ENCODE measurements at regions not wholly inside any gene's neighbourhood (a gene's known extent, or its start where the extent isn't known, plus 50 kb on each side); places are given as distances from the start of the nearest gene placed in this dataset.

GRCh38 chr13:84951128-84951527, 848.1 kb downstream of the SLITRK6 start:
- BruUV-seq (replicated peaks), result no TSS peak
- ChIA-PET CTCF (no interaction called here), RAD21 (ENCODE audit: unreplicated experiment) (no interaction called here), SMC1A (ENCODE audit: uncharacterized antibody, unreplicated experiment) (no interaction called here), POLR2A (no interaction called here)
- in situ Hi-C loops (cut with MboI), result no loop called here
- H3K4me2 ChIP-seq (ENCODE audit: control insufficient read depth, insufficient read depth), result no peak overlapping the region
- DNase-seq (ENCODE audit: low read depth, low spot score), result no peak
- WGBS (ENCODE audit: insufficient coverage, insufficient replicate concordance, low lambda C conversion rate, missing lambda C conversion rate), result 4% methylated on average over 1 of the region's 1 CpG
- no peaks in the 10 kb centered on the region for H3K9me3 ChIP-seq (replicated peaks; ENCODE audit: control insufficient read depth, insufficient read depth, low read length)
- H3K79me2 ChIP-seq (ENCODE audit: control insufficient read depth, insufficient read depth, low read length), result no peaks in the 10 kb centered on the region
- no peak overlapping the region for H3K9ac ChIP-seq (ENCODE audit: control insufficient read depth, insufficient read depth, low read length)
- no peak overlapping the region for H2AFZ ChIP-seq (ENCODE audit: control insufficient read depth, low read depth, low read length)
- H3K27ac ChIP-seq (ENCODE audit: control insufficient read depth, insufficient read depth), result no peak overlapping the region
- no peaks in the 10 kb centered on the region for H3K4me1 ChIP-seq (ENCODE audit: control insufficient read depth, insufficient read depth, low read length)
- TF ChIP-seq RCOR1 (conservative IDR thresholded peaks at IDR 0.05; ENCODE audit: low read depth, low read length), result no peak
- no peak for TF ChIP-seq TARDBP (IDR thresholded peaks at IDR 0.05; ENCODE audit: borderline replicate concordance)
- TF ChIP-seq NBN (IDR thresholded peaks at IDR 0.05), result no peak
- TF ChIP-seq POLR2AphosphoS5 (IDR thresholded peaks at IDR 0.05; ENCODE audit: low read length), result no peak
- no peak for TF ChIP-seq NRF1 (conservative IDR thresholded peaks at IDR 0.05; ENCODE audit: low read depth, low read length)
- TF ChIP-seq E2F8 (IDR thresholded peaks at IDR 0.05; ENCODE audit: low read depth, partially characterized antibody), result no peak
- TF ChIP-seq EGR1 (IDR thresholded peaks at IDR 0.05; ENCODE audit: borderline replicate concordance in 1 of 2, low read depth in 2 of 2, low read length in 2 of 2), result no peak
- TF ChIP-seq STAT3 (IDR thresholded peaks at IDR 0.05; ENCODE audit: low read depth, low read length), result no peak
- no peak for TF ChIP-seq LARP7 (IDR thresholded peaks at IDR 0.05)
- no peak for TF ChIP-seq SMARCA5 (IDR thresholded peaks at IDR 0.05)
- no peak for TF ChIP-seq ETV6 (conservative IDR thresholded peaks at IDR 0.05 in 1 of 2, IDR thresholded peaks at IDR 0.05 in 1 of 2; ENCODE audit: borderline replicate concordance in 1 of 2, low read depth in 1 of 2)
- H3K27me3 ChIP-seq (replicated peaks in 1 of 2; ENCODE audit: control insufficient read depth in 2 of 2, insufficient read depth in 2 of 2, low read length in 1 of 2), result no peaks in the 10 kb centered on the region
- intact Hi-C loops (cut with micrococcal nuclease; ENCODE audit: unreplicated experiment), result no loop called here
- no peak for ATAC-seq
- no peaks in the 10 kb centered on the region for H4K20me1 ChIP-seq (ENCODE audit: control insufficient read depth, insufficient read depth)
- no peak overlapping the region for H3K4me3 ChIP-seq
- FAIRE-seq, result no peak
- no peaks in the 10 kb centered on the region for H3K36me3 ChIP-seq (ENCODE audit: control insufficient read depth in 2 of 2, insufficient read depth in 2 of 2, low read length in 1 of 2)
